HepG2 (cell line): ENCODE measurements at regions not wholly inside any gene's neighbourhood (a gene's known extent, or its start where the extent isn't known, plus 50 kb on each side); places are given as distances from the start of the nearest gene placed in this dataset.

Source experiments
- ATAC-seq: fragments of 200-7000 bp; cut with Tn5 transposase; 3 replicates; pipeline ENCODE4 v1.9.1; 2020; ENCODE audit warnings: mild to moderate bottlenecking, moderate library complexity
- BruUV-seq: library from RNA; stranded (reverse); fragments of 400-500 nt; replicated peaks from 2 replicates; lab custom pipeline; 2021; lab: Mats Ljungman, UMichigan
- CTCF ChIA-PET: fragments of 300-600 bp; formaldehyde crosslinking; extraction: SDS; loops from one replicate; lab custom pipeline; 2021; ENCODE audit warnings: low total read pairs, inconsistent platforms, low intra/inter-chr PET ratio; lab: Yijun Ruan, JAX
- POLR2A ChIA-PET: fragments of 350-600 bp; sonication (Branson Sonifier 250); formaldehyde crosslinking; loops from one replicate; lab custom pipeline; 2020; ENCODE audit warnings: antibody characterized with exemption, inconsistent platforms; lab: Yijun Ruan, JAX
- DNase-seq: peaks from one replicate; pipeline ENCODE4 v3.0.0-alpha.2; 2015; ENCODE audit warnings: low spot score
- FAIRE-seq: peaks from 3 replicates; lab custom pipeline; 2011; peaks lifted over from hg19 to GRCh38; lab: Jason Lieb, UNC
- H2AFZ ChIP-seq: one replicate; pipeline ENCODE4 v1.6.1; 2011; ENCODE audit warnings: low read length, inconsistent platforms
- H3K27ac ChIP-seq: fragments of 300-600 bp; 3 replicates; pipeline ENCODE4 v1.8.0; 2011; ENCODE audit warnings: mixed run types, mild to moderate bottlenecking, mixed read lengths, low read length, inconsistent platforms; ENCODE audit not compliant: insufficient read depth; ENCODE audit errors: extremely low read length
- H3K27me3 ChIP-seq, 2 experiments: fragments of 200-600 bp in 1 of 2; 2 replicates in 1 of 2; 3 replicates in 1 of 2; pipeline versions ENCODE4 v1.6.0 to v1.8.0; 2011; ENCODE audit warnings: low read length in 2 of 2, mild to moderate bottlenecking in 2 of 2, moderate library complexity in 2 of 2, inconsistent platforms in 1 of 2; ENCODE audit not compliant: insufficient read depth in 2 of 2, control insufficient read depth in 1 of 2
- H3K36me3 ChIP-seq, 2 experiments: fragments of 200-600 bp in 1 of 2; replicated peaks in 1 of 2; 2 replicates in 1 of 2; 3 replicates in 1 of 2; pipeline versions ENCODE4 v1.5.1 to v1.8.0; 2011; ENCODE audit warnings: low read length in 2 of 2, inconsistent platforms in 1 of 2; ENCODE audit not compliant: insufficient read depth in 2 of 2, control insufficient read depth in 1 of 2
- H3K4me1 ChIP-seq: 2 replicates; pipeline ENCODE4 v1.5.1; 2012; ENCODE audit warnings: low read length, inconsistent platforms; ENCODE audit not compliant: insufficient read depth
- H3K4me2 ChIP-seq: 2 replicates; pipeline ENCODE4 v1.6.0; 2011; ENCODE audit warnings: low read depth, low read length, inconsistent platforms
- H3K4me3 ChIP-seq, 3 experiments: fragments of 200-600 bp in 1 of 3; sonication (generic), shearing (Covaris generic) in 1 of 3; replicated peaks in 1 of 3; 2 replicates each; pipeline ENCODE4 v1.5.1; 2011 to 2016; ENCODE audit warnings: low read length in 3 of 3, inconsistent platforms in 2 of 3, low read depth in 2 of 3, mild to moderate bottlenecking in 2 of 3, control low read depth in 1 of 3, mixed read lengths in 1 of 3; ENCODE audit not compliant: insufficient read depth in 1 of 3
- H3K79me2 ChIP-seq: one replicate; pipeline ENCODE4 v1.6.1; 2011; ENCODE audit warnings: low read length, inconsistent platforms; ENCODE audit not compliant: insufficient read depth
- H3K9ac ChIP-seq: 2 replicates; pipeline ENCODE4 v1.6.0; 2011; ENCODE audit warnings: mild to moderate bottlenecking, low read depth, low read length, inconsistent platforms; ENCODE audit not compliant: insufficient read depth
- H3K9me3 ChIP-seq: 2 replicates; pipeline ENCODE4 v1.5.1; 2012; ENCODE audit warnings: mild to moderate bottlenecking, low read length
- H4K20me1 ChIP-seq: 2 replicates; pipeline ENCODE4 v1.6.0; 2011; ENCODE audit warnings: inconsistent platforms, mild to moderate bottlenecking, low read length, moderate library complexity; ENCODE audit not compliant: insufficient read depth
- ATF7 ChIP-seq, 2 experiments: fragments of 450-650 bp in 1 of 2; sonication (generic) in 1 of 2; formaldehyde crosslinking in 1 of 2; IDR thresholded peaks; 2 replicates each; pipeline versions ENCODE4 v1.4.0 to v1.6.1; 2016 to 2020; ENCODE audit warnings: antibody characterized with exemption in 1 of 2, mild to moderate bottlenecking in 1 of 2, missing genetic modification reagents in 1 of 2
- BATF2 ChIP-seq: sonication (generic); formaldehyde crosslinking; IDR thresholded peaks from 2 replicates; pipeline ENCODE4 v1.8.0; 2022; ENCODE audit warnings: mild to moderate bottlenecking, missing genetic modification reagents, moderate library complexity
- CTCF ChIP-seq: sonication (generic); formaldehyde crosslinking; IDR thresholded peaks from 2 replicates; pipeline ENCODE4 v1.5.0; 2020; ENCODE audit warnings: mild to moderate bottlenecking, missing genetic modification reagents, moderate library complexity
- HNRNPLL ChIP-seq: fragments of 200-400 bp; formaldehyde crosslinking; IDR thresholded peaks from 2 replicates; pipeline ENCODE4 v1.6.1; 2017; ENCODE audit warnings: mild to moderate bottlenecking, low read depth, low read length; ENCODE audit not compliant: poor library complexity, severe bottlenecking
- MBD4 ChIP-seq: IDR thresholded peaks from 2 replicates; pipeline ENCODE4 v1.6.1; 2012; ENCODE audit warnings: low read length, inconsistent platforms, borderline replicate concordance
- PHF20 ChIP-seq: sonication (generic); formaldehyde crosslinking; IDR thresholded peaks from 2 replicates; pipeline ENCODE4 v1.5.0; 2020; ENCODE audit warnings: mild to moderate bottlenecking, missing genetic modification reagents
- SETDB1 ChIP-seq: sonication (generic); formaldehyde crosslinking; IDR thresholded peaks from 2 replicates; pipeline ENCODE4 v1.5.1; 2020; ENCODE audit warnings: missing genetic modification reagents, mild to moderate bottlenecking, borderline replicate concordance
- SKI ChIP-seq: fragments of 450-650 bp; IDR thresholded peaks from one replicate; pipeline ENCODE4 v1.6.1; 2018; ENCODE audit warnings: mild to moderate bottlenecking; ENCODE audit not compliant: partially characterized antibody
- TBL1XR1 ChIP-seq: fragments of 150-350 bp; IDR thresholded peaks from 2 replicates; pipeline ENCODE4 v1.6.1; 2014; ENCODE audit warnings: borderline replicate concordance, low read length; ENCODE audit not compliant: partially characterized antibody
- TBX2 ChIP-seq: sonication (generic); formaldehyde crosslinking; IDR thresholded peaks from 2 replicates; pipeline ENCODE4 v1.5.0; 2020; ENCODE audit warnings: missing genetic modification reagents, mild to moderate bottlenecking, borderline replicate concordance
- ZC3H13 ChIP-seq: sonication (generic); formaldehyde crosslinking; IDR thresholded peaks from 2 replicates; pipeline ENCODE4 v1.8.1; 2023; ENCODE audit warnings: mild to moderate bottlenecking, missing genetic modification reagents, moderate library complexity
- ZNF17 ChIP-seq: sonication (generic); formaldehyde crosslinking; IDR thresholded peaks from 2 replicates; pipeline ENCODE4 v1.5.0; 2020; ENCODE audit warnings: mild to moderate bottlenecking, missing genetic modification reagents
- ZNF326 ChIP-seq: sonication (generic); formaldehyde crosslinking; IDR thresholded peaks from 2 replicates; pipeline ENCODE4 v1.4.0; 2020; ENCODE audit warnings: missing genetic modification reagents, borderline replicate concordance
- ZNF430 ChIP-seq: sonication (generic); formaldehyde crosslinking; IDR thresholded peaks from 2 replicates; pipeline ENCODE4 v1.9.0; 2021; ENCODE audit warnings: mild to moderate bottlenecking, missing genetic modification reagents
- ZNF562 ChIP-seq: sonication (generic); formaldehyde crosslinking; IDR thresholded peaks from 2 replicates; pipeline ENCODE4 v1.8.0; 2022; ENCODE audit warnings: missing genetic modification reagents, borderline replicate concordance
- ZNF577 ChIP-seq: sonication (generic); formaldehyde crosslinking; IDR thresholded peaks from 2 replicates; pipeline ENCODE4 v1.4.0; 2020; ENCODE audit warnings: mild to moderate bottlenecking, low read depth, missing genetic modification reagents, borderline replicate concordance
- ZNF614 ChIP-seq: IDR thresholded peaks from 2 replicates; pipeline ENCODE4 v1.6.1; 2018; ENCODE audit warnings: missing biosample characterization, missing genetic modification reagents, inconsistent platforms, borderline replicate concordance
- ZNF670 ChIP-seq: sonication (generic); formaldehyde crosslinking; IDR thresholded peaks from 2 replicates; pipeline ENCODE4 v1.8.0; 2022; ENCODE audit warnings: mild to moderate bottlenecking, missing genetic modification reagents, borderline replicate concordance
- ZNF7 ChIP-seq: IDR thresholded peaks from 2 replicates; pipeline ENCODE4 v1.6.1; 2016; ENCODE audit warnings: missing biosample characterization, missing genetic modification reagents
- in situ Hi-C: cut with HindIII; loops from 2 replicates; pipeline ENCODE4 v1.10.0; 2017; ENCODE audit warnings: low pct_unique_long_range_greater_than_20kb; ENCODE audit not compliant: extremely low pct_ligation_motif_present
- intact Hi-C: fragments of 100-400 bp; cut with micrococcal nuclease; formaldehyde crosslinking; loops from one replicate; pipeline ENCODE4 v1.10.0; 2022; ENCODE audit not compliant: unreplicated experiment

GRCh38 chr10:53357587-53357986 is 585.0 kb upstream of the MBL2 start:
- no peak for ATAC-seq
- POLR2A ChIA-PET: no interaction called here
- BruUV-seq: no TSS peak

More at GRCh38 chr10:53357587-53357986, 585.0 kb upstream of the MBL2 start:
- CTCF ChIA-PET: no interaction called here
- Histone ChIP-seq H4K20me1 (no peaks in the 10 kb centered on the region), H3K4me2 (no peak overlapping the region), H3K9ac (no peak overlapping the region), H3K36me3 (no peaks in the 10 kb centered on the region), H3K79me2 (no peaks in the 10 kb centered on the region), H3K4me1 (peaks cover 13% of the 10 kb centered on the region), H3K27me3 (no peaks in the 10 kb centered on the region; a peak in 1 of 5 replicates), H3K27ac (no peak overlapping the region), H3K4me3 (no peak overlapping the region), H3K9me3 (no peaks in the 10 kb centered on the region), H2AFZ (no peak overlapping the region)
- DNase-seq (no peak), FAIRE-seq (no peak)
- TF ChIP-seq ZNF430 (CRISPR knock-in tag) (no peak), HNRNPLL (no peak), TBX2 (no peak), ZNF562 (CRISPR knock-in tag) (no peak), CTCF (no peak), SKI (no peak), ATF7 (IDR thresholded peaks at IDR 0.05) (no peak), ATF7 (CRISPR knock-in tag; IDR thresholded peaks at IDR 0.05) (no peak), TBL1XR1 (no peak), ZC3H13 (no peak), ZNF326 (CRISPR knock-in tag) (no peak), PHF20 (CRISPR knock-in tag) (no peak), SETDB1 (CRISPR knock-in tag) (no peak), ZNF577 (CRISPR knock-in tag) (no peak), ZNF614 (CRISPR knock-in tag) (no peak), BATF2 (CRISPR knock-in tag) (no peak), MBD4 (no peak), ZNF7 (no peak), ZNF17 (no peak), ZNF670 (CRISPR knock-in tag) (no peak)
- intact Hi-C loops (no loop called here), in situ Hi-C loops (no loop called here)
